GM18519 (cell line): ENCODE measurements at regions not wholly inside any gene's neighbourhood (a gene's known extent, or its start where the extent isn't known, plus 50 kb on each side); places are given as distances from the start of the nearest gene placed in this dataset.
"Not testable (repeated sequence)": the region's sequence is repeated elsewhere in the genome, so short reads cannot be mapped to it uniquely, and the experiment has no call there.

Experiments used
- ATAC-seq: cut with Tn5 transposase; IDR thresholded peaks from one replicate; pipeline ENCODE4 v1.9.1; 2021; ENCODE audit warnings: mild to moderate bottlenecking, moderate library complexity; ENCODE audit not compliant: unreplicated experiment, low FRiP score

DNA sequence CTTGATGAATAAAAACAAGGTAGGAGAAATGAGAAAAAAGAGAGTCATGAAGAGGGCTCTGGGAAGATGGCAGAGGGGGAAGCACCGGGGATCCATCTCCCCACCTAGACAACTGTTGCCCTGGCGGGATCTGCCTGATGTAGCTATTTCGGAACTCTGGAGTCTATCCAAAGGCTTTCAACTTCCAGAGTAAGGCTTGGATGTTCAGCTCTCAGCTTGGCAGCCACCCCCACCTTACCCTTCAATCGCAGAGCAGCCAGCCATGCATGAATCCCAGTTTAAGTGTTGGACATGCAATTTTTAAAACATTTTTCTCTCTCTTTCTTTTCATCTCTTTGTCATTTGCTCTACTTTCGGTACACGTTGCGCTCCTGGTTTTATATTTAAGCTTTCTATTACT is 275.9 kb upstream of the EXOC2 start:
- no peak for ATAC-seq

DNA sequence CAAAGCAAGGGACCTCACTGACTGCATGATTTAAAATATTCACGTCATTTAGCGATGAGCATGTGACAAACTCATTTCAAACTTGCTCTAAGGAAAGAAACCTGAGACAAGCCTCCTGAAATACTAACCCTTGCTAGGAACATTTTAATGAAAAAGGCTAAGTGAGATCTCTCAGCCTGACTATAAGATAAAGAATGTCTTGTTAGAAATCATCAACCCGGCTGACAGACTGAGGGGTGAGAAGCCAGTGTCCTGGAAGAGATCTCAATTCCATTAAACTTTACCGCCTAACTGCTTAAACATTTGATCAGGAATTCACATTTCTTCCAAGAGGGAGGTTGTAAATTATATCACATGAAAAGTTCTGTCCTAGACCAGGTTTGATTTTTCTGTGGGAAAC is 274.8 kb upstream of the EXOC2 start:
- no peak for ATAC-seq

DNA sequence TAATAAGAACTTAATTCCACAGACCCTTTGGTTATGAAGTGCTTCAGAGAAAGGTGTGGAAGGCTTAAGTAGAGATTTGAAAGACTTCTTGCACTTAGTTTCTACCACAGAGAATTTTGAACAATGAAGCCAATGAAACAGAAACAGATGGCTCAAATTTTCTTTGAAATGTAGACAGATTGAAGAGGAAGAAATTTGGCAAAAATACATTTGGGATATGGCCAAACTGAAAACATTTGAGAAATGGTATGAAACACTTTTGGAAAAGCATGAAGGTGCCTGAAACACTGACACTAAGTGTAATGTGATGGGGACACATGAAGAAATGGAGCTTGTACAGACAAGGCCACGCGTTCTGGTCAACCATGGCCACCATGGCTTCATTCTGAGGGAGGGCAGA is 272.4 kb upstream of the EXOC2 start:
- ATAC-seq = no peak

DNA sequence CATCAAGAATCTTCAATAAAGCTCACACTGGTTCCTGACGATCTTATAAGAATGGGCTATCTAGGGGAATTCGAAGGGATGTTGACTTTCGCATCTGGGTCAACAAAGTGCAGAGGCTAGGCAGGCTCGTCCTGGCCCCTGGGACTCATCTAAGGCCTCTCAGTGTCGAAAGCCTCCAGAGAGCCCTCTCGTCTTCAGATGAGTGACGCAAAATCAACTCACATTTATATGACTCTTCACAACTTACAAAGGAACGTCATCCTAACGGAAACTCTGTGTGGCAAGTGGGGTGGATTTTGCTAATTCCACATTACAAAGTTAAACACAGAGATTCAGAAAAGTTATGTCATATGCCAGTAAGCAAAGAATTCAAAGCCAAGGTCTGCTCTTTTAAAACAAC is 270.5 kb upstream of the EXOC2 start:
- ATAC-seq = no peak

DNA sequence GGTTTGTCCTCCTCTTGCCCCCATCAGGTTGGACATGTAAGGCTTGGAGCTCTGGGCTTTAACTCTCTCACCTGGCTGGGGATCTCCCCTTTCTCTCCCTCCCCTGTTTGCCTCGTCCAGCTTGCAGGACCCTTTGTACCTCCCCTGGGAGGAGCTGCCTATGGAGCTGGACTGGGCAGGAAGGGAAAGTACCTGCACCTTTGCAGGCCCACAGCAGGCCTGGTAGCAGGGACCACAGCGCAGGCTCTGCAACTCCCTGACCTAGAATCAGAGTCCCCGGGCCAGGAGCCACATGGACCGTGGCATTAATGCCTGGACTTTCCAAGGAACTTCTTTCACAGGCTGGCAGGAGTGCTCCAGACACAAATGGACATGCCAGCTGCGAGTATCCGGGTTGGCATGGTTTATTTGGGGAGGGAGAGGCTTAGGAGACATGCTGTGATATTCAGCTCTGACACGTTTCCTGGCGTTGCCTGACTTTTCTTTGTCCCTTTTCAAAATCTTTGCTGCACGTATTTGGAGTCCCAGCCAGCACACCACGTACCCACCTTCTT is 268.5 kb upstream of the EXOC2 start:
- ATAC-seq = no peak

DNA sequence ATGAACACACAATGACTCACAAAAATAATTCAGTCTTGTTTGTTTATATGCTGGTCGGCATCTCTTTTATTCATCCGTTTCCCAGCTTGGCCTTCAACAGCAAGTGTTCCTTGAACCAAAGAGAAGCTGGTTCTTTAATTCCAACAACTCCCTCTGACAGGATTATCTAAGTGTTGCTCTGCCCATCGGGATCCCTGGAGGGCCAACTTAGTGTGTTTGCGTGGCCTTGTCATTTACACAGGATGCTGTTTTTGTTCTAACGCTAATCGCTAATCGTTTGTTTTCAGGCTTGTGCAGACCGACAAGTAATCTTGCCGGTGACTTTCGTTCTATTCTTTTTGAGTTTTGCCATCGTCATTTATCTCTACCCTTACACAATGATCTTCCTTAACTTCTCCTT is 267.4 kb upstream of the EXOC2 start:
- no peak for ATAC-seq

DNA sequence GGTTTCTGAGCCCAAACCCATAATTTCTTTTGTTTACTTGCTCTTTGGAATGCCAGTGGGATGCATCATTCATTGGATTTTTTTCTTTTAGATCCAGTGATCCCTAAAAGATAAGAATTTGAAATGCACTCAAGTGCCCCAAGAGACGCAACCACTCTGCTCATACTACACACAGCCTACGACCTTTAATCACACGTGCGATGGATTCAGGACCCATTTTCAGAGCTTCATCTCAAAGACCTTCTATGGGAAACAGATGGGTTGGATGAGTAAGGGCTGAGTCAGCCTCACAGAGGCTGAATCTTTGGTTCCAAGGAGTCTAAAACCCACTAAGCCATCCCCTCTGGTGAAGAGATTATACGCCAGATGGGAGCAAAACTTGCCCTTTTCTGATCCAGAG is 265.5 kb upstream of the EXOC2 start:
- ATAC-seq = no peak

DNA sequence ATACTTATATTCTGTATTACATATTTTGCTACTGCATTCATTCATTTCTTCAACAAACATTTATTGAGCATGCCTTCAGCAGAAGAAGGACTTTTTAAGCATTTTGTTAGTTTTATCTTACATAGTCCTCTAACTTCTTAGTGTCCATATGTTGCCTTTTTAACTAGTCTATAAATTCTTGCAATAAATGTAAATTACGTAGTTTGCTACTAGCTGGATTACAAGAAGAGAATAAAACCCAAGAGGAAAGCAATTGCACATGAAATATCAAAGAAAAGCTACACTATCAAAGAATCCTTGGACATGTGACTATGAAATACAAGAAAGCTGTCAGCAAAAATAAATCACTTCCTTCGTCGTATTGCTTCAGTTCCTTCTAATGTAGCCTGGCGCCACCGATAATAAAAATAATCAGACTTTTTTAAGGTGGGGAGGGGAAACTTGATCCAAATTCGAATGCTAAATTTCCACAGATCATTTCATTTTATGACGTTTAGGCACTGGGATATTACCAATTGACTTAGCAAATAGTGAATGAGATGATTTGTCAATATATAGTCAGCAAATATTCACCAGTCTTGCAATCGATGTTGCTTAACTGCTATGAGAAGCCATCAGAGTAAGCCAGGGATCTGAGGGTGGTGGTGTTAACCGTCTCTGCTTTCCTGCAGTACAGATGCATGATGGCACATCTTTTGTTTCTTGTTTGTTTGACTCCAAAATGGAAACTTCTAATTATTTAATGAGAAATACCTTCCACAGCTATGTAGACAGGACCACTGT is 258.7 kb upstream of the EXOC2 start:
- no peak for ATAC-seq

DNA sequence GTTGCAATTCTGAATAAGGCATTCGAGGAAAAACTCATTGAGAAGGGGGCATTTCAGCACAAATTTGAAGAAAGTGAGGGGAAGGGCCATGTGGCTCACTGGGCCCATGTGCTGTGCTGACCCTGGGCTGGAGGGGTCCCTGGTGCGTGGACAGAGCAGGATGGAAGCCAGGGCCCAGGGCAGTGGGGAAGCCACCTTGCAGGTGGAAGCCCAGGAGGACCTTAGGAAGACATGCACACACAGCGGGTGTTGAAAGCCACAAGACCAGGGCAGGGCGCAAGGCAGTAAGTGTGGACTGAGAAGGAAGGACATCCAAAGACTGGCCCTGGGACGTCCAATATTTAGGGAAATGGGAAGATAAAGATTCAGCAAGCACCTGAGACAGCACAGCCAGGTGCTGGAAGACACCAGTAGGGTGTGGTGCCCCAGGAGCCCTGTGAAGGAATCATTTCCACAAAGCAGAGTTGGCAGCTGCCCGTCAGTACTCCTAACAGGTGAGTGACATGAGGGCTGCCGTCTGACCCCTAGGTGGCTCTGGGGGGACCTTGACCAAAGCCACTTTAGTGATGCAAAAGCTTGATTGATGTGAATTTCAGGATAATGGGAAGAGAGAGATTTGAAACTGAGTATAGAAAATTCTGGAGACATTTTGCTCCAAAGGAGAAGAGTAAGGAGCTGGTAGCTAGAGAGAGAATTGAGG is 254.4 kb upstream of the EXOC2 start:
- no peak for ATAC-seq

DNA sequence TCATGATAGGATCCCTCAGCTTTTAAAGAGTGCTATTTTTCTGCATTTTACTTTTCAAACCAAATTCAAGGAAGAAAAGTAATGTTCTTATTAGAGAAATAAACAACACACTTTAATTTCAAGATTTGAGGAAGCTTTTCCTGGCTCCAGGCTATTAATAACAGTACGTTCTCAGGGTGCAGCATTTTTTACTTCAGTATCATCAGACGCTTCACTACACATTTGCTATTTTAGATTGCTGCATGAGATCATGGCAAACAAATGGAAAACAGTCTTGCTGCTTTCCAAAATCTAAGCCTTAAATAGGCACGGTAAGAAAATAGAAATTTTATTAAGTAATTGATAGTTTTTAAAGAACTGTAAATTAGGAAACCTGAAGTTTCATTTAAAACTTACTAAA is 253.6 kb upstream of the EXOC2 start:
- no peak for ATAC-seq

DNA sequence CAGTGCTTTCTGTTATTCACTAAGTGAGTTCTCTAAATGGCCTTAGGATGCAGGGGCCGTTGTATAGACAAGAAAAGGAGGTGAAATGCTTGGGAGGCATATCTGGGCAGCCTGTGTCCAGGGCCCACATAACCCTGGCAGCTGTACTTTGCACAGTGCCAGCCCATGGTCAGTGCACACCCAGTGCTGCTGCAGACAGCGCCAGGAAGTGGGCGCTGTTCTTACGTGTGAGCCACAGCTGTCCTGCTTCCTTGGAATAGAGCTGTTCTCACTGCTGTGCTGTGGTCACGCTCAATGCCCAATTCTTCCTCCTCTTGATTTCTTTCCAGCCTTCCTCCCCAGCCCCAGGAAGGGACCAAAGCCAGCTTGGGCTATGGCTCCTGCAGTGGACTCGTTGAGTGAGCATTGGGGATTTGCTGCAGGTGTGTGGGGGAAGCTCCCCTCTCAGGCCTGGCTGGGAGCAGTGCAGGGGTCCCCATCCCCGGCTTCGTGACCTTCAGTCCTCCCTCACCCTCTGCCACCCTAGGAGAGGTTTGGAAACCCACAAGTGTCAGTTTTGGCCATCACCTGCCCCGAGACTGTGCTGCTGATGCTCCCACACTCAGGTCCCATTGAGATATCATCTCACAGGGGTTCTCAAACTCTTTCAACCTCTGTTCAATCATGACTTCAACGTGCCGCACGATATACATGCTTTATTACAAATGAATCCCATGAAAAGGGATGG is 246.8 kb upstream of the EXOC2 start:
- no peak for ATAC-seq

DNA sequence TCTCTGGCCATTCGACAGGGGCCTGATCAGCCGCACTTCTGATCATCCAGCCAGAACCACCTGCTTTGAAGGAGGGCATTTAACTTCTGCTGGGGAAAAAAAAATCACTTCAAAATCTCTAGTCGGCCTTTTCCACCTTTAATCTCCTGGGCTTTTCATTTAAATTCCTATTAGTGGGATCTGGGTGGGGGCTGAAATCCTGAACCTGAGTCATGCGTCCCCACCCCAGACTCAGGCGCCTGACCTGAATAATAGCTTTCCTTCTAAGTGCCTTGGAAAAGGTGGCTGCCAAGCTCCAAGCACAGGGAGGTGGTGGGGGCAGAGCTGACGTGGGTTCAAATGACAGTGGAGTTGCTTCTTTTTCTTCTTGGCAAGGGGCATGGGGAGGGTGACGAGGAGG is 246.0 kb upstream of the EXOC2 start:
- ATAC-seq = no peak

DNA sequence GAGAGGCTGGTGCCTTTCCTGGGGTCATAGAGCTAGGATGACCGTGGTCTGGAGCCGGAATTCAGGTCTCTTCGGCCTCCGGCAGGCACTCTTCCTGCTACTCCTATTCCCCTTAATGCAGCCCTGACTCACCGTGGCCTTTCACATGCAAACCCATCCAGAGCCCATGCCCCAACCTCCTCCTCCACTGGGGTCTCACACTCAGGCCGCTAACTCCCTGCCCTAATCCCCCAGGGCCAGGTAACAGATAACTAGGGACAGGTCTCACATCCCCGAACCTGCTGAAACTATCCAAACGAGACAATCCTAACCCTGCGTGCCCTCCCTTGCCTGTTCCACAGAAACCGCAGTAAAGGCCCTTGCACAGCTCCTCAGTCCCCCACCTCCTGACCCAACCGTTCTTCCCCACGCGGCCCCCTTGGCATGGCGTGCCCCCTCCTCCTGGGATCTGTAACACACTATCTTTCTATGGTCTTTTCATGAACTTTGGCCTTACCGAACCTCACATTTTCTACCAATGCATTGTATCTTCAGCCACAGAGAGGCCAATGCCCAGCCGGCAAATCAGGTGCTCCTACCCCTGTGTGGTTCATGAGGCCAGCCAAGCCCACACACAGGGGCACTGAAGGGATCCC is 245.4 kb upstream of the EXOC2 start:
- no peak for ATAC-seq

DNA sequence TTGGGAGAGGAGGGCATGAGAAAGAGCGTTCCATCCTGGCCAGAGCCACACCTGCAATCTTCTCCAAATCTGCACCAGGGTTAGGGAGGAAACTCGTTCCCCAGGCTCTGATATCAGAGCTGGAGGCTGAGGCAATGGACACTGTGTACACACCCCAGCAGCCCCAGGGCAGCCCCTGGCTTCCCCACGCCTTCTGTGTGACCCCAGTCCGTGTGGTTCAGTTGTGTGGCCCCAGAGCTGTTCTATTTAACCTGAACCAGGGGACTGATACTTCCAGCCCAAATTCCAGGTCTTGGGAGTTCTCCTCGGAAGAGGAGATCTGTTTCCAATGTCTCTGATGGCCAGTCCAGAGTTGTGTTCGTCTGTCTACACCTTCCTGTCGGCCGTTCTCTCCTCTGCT is 242.6 kb upstream of the EXOC2 start:
- no peak for ATAC-seq

DNA sequence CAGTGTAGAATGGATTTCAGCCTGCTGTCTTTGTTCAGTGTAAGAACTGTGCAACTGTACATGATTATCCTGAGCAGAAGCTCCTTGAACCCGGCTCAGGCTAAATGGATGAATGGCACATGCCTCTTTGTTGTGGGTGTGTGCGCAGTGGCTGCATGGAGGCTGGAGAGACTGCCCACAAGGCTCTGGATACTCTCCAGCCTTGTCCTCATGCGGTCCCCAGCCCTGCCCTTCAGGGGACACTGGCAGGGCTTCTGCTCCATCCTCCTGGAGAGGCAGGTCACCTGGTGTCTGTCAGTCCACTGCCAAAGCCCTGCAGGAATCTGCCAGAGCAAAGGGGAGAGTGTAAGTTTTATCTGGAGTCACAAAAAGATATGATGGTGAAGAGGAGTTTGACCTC is 241.7 kb upstream of the EXOC2 start:
- no peak for ATAC-seq

DNA sequence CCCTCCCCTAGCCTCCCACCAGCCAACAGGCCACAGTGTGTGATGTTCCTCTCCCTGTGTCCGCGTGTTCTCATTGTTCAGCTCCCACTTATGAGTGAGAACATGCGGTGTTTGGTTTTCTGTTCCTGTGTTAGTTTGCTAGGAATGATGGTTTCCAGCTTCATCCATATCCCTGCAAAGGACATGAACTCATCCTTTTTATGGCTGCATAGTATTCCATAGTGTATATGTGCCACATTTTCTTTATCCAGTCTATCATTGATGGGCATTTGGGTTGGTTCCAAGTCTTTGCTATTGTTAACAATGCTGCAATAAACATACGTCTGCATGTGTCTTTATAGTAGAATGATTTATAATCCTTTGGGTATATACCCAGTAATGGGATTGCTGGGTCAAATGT is 239.0 kb upstream of the EXOC2 start:
- ATAC-seq = not testable (repeated sequence)

DNA sequence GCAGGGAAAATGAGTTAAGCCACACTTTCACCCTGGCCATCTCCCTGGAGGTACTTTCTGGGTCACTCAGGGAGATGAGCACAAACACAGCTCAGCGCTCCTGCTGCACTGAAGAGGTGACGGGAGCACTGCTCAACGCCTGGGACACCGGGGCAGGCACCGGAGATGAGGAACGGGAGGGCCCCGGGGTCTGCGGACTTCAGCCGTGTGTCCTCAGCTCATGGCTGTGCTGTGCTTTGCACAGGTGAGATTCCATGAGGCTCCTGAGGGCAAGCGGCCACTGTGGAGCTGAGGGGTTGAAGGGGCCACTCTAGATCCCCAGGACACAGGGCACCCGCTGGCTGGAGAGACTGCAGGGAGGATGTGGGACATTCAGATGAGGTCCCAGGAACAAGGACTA is 234.2 kb upstream of the EXOC2 start:
- ATAC-seq = no peak

DNA sequence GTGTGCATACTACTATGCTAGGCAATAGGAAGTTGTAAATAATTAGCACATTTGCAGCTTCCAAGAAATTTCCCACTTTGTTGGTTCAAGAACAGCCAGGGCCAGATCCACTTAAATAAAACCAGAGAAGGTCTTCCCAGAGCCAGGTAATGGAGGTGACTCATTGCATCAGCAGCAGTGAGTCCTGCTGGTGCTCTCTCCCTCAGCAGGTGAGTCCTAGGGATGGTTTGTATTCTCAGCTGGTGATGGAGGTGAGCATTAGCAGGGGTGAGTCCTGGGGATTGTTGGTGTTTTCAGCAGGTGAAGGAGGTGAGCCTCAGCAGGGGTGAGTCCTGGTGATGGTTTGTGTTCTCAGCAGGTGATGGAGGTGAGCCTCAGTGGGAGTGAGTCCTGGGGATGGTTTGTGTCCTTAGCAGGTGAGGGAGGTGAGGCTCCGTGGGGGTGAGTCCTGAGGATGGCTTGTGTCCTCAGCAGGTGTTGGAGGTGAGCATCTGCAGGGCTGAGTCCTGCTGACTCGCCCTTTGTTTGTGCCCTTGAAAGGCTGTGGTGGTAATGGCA is 232.8 kb upstream of the EXOC2 start:
- no peak for ATAC-seq

DNA sequence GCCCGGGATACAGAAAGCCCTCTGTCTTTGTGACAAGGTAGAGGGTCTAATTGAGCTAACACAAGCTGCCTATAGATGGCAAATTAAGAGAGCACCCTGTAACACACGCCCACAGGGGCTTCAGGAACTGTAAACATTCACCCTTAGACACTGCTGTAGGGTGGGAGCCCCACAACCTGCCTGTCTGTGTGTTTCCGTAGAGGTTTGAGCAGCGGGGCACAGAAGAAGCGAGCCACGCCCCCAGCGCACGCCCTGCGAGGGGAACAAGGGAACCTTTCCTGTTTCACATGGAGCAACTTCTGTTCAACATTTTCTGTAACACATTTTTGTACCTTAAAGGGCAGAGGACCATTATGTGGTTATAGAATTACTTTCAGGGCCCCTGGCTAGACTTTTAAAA is 231.7 kb upstream of the EXOC2 start:
- ATAC-seq = no peak

DNA sequence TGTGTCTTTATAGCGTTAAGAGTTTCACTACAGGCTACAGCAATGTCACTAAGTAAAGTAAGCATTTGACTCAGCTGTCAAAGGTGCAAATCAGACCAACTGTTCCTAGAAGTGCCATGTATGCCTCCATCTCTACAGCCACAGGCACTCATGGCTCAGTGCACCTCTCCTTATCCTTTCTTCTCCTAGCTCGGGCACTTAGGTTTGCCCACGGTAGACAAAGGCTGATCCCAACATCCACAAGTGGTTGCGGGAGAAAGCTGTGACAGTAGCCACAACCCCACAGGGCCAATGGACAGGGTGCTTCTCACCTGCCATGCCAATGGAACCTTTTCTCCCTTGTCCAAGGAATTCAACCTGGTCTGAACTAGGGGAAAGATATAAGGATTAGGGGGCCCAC is 228.5 kb upstream of the EXOC2 start:
- ATAC-seq = no peak

DNA sequence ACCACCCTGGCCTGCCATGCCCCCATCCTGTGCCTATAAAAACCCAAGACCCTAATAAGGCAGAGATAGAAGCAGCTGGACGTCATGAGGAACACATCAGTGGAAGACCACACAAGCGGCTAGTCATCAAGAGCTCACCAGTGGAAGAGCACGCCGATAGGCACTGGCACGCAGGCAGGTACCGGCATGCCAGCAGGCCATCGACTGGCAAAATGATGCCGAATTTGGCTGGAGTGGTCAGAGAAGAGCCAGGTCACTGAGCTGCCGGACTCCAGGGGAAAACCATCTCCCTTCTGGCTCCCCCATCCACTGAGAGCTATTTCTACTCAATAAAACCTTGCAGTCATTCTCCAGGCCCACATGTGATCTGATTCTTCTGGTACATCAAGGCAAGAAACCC is 227.6 kb upstream of the EXOC2 start:
- ATAC-seq = no peak
